ENCODE measurements at regions not wholly inside any gene's neighbourhood (a gene's known extent, or its start where the extent isn't known, plus 50 kb on each side); places are given as distances from the start of the nearest gene placed in this dataset.

DNA sequence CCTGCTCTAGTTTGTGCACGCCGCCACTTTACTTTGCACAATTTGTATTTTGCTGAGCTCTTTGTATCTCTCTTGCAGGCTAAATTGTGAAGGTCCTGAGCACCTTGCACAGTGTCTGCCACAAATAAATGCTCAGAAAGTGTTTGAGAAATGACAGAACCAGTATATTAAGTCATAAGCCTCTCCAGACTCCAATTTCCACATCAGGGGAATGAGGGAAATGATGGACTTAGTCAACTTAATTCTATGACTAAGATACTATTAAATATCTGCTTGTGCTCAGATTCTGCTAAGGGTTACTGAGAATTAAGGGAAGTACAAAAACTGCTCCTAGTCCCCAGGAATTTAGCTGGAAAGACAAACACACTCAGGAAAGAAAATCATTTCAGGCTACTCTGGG lies 239.1 kb upstream of the SLC14A2 start:
- intact Hi-C loops (cut with DNase I; ENCODE audit: low total_unique reads) = no loop called here
- no peaks in the 10 kb centered on the region for H3K27me3 ChIP-seq
- no peak overlapping the region for H3K27ac ChIP-seq
- in situ Hi-C loops (cut with MboI; ENCODE audit: low pct_ligation_motif_present in 1 of 4, low pct_unique_long_range_greater_than_20kb in 1 of 4, low sequenced_read_pairs in 3 of 4) = loop anchor here in 3 of 4 donors (25.0 kb wide), 2 partner anchors 1264 to 1764 kb away; no protein-coding TSS in a partner anchor
- no peaks in the 10 kb centered on the region for H3K4me1 ChIP-seq
- no peaks in the 10 kb centered on the region for H3K9me3 ChIP-seq
- WGBS, 2 donors (ENCODE audit: low coverage in 1 of 2) = 94 to 100% methylated on average over 2 of the region's 2 CpGs
- no peak for DNase-seq
- TF ChIP-seq POLR2AphosphoS5 (IDR thresholded peaks at IDR 0.05) (no peak), POLR2A (IDR thresholded peaks at IDR 0.05) (no peak), EP300 (IDR thresholded peaks at IDR 0.05; ENCODE audit: low read depth) (no peak), CTCF (IDR thresholded peaks at IDR 0.05) (no peak)
- no peak overlapping the region for H3K4me3 ChIP-seq
- no peaks in the 10 kb centered on the region for H3K36me3 ChIP-seq

DNA sequence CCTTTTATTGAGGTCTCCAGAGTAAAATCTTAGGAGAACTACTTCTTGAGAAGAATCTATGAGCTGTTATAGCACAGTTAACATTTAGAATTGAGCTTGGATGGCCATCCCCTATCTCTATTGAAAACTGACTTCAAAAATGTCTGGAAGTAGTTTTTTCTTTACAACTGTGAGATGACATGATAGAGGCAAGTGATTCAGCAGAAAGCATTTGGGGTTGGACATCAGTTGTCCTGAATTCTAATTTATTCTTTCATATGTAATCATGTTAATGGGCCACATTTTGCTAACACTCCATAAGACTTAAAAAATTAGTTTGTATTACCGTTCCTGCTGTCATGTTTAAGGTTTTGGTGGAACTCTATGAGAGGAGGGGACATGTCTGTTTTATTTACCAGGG lies 237.0 kb upstream of the SLC14A2 start:
- H3K4me3 ChIP-seq = no peak overlapping the region
- in situ Hi-C loops (cut with MboI; ENCODE audit: low pct_ligation_motif_present in 1 of 4, low pct_unique_long_range_greater_than_20kb in 1 of 4, low sequenced_read_pairs in 3 of 4) (loop anchor here in 3 of 4 donors (25.0 kb wide), 2 partner anchors 1266 to 1766 kb away; no protein-coding TSS in a partner anchor), intact Hi-C loops (cut with DNase I; ENCODE audit: low total_unique reads) (no loop called here)

GRCh38 chr18:45378933-45379332 lies 236.3 kb upstream of the SLC14A2 start:
- Histone ChIP-seq H3K4me1 (no peaks in the 10 kb centered on the region), H3K36me3 (no peaks in the 10 kb centered on the region), H3K27me3 (no peaks in the 10 kb centered on the region), H3K27ac (no peak overlapping the region), H3K4me3 (no peak overlapping the region), H3K9me3 (no peaks in the 10 kb centered on the region)
- in situ Hi-C loops (cut with MboI; ENCODE audit: low pct_ligation_motif_present in 1 of 4, low pct_unique_long_range_greater_than_20kb in 1 of 4, low sequenced_read_pairs in 3 of 4) (loop anchor here in 3 of 4 donors (25.0 kb wide), 2 partner anchors 1267 to 1767 kb away; no protein-coding TSS in a partner anchor), intact Hi-C loops (cut with DNase I; ENCODE audit: low total_unique reads) (no loop called here)
- WGBS, 2 donors (ENCODE audit: low coverage in 1 of 2) = 85 to 91% methylated on average over 5 of the region's 5 CpGs
- DNase-seq = no peak
- TF ChIP-seq POLR2AphosphoS5 (IDR thresholded peaks at IDR 0.05) (no peak), CTCF (IDR thresholded peaks at IDR 0.05) (no peak), POLR2A (IDR thresholded peaks at IDR 0.05) (no peak), EP300 (IDR thresholded peaks at IDR 0.05; ENCODE audit: low read depth) (no peak)

More for the DNA sequence above, 237.0 kb upstream of the SLC14A2 start:
- Histone ChIP-seq H3K9me3 (no peaks in the 10 kb centered on the region), H3K4me1 (no peaks in the 10 kb centered on the region), H3K36me3 (no peaks in the 10 kb centered on the region), H3K27ac (no peak overlapping the region), H3K27me3 (no peaks in the 10 kb centered on the region)
- TF ChIP-seq POLR2AphosphoS5 (IDR thresholded peaks at IDR 0.05) = no peak
- TF ChIP-seq EP300 (IDR thresholded peaks at IDR 0.05; ENCODE audit: low read depth) = no peak
- TF ChIP-seq CTCF (IDR thresholded peaks at IDR 0.05) = no peak
- no peak for TF ChIP-seq POLR2A (IDR thresholded peaks at IDR 0.05)
- 84 to 100% methylated on average over 1 of the region's 1 CpG for WGBS, 2 donors (ENCODE audit: low coverage in 1 of 2)
- no peak for DNase-seq

- no peak for DNase-seq
- in situ Hi-C loops (cut with MboI; ENCODE audit: low pct_ligation_motif_present in 1 of 4, low pct_unique_long_range_greater_than_20kb in 1 of 4, low sequenced_read_pairs in 3 of 4) (loop anchor here in 3 of 4 donors (25.0 kb wide), 2 partner anchors 1268 to 1768 kb away; no protein-coding TSS in a partner anchor), intact Hi-C loops (cut with DNase I; ENCODE audit: low total_unique reads) (no loop called here)
- WGBS, 2 donors (ENCODE audit: low coverage in 1 of 2) = 80 to 83% methylated on average over 1 of the region's 1 CpG
- no peaks in the 10 kb centered on the region for H3K27me3 ChIP-seq
- H3K4me3 ChIP-seq = no peak overlapping the region
- no peak for TF ChIP-seq CTCF (IDR thresholded peaks at IDR 0.05)
- no peak for TF ChIP-seq POLR2AphosphoS5 (IDR thresholded peaks at IDR 0.05)
- no peak for TF ChIP-seq POLR2A (IDR thresholded peaks at IDR 0.05)
- TF ChIP-seq EP300 (IDR thresholded peaks at IDR 0.05; ENCODE audit: low read depth) = no peak
- H3K27ac ChIP-seq = no peak overlapping the region
- peaks cover 0 to 1% (median 0%) of the 10 kb centered on the region in 4 donors for H3K4me1 ChIP-seq
- H3K9me3 ChIP-seq = no peaks in the 10 kb centered on the region
- H3K36me3 ChIP-seq = no peaks in the 10 kb centered on the region
Measured at GRCh38 chr18:45379903-45380302, 235.4 kb upstream of the SLC14A2 start.

All from transverse colon (tissue), 4 donors.